Chondrocyte (in vitro differentiated cells): ENCODE measurements at regions not wholly inside any gene's neighbourhood (a gene's known extent, or its start where the extent isn't known, plus 50 kb on each side); places are given as distances from the start of the nearest gene placed in this dataset.
A peak's percentile ranks its signal among the peaks of the same experiment; 100 is the strongest.

Experiments used
- DNase-seq: peaks from one replicate; pipeline ENCODE4 v3.0.0; 2021; ENCODE audit warnings: mixed read lengths, low spot score
- H3K27ac Mint-ChIP-seq: one replicate; pipeline ENCODE4 v1.8.0; 2021; ENCODE audit warnings: mild to moderate bottlenecking, moderate library complexity, mixed read lengths; ENCODE audit not compliant: unreplicated experiment
- H3K27me3 Mint-ChIP-seq: 2 replicates; pipeline ENCODE4 v1.8.0; 2021; ENCODE audit warnings: low read depth, mixed read lengths
- H3K36me3 Mint-ChIP-seq: 2 replicates; pipeline ENCODE4 v1.8.0; 2021; ENCODE audit warnings: low read depth, mixed read lengths
- H3K4me1 Mint-ChIP-seq: 2 replicates; pipeline ENCODE4 v1.8.0; 2021; ENCODE audit warnings: low read depth, mild to moderate bottlenecking, mixed read lengths
- H3K4me3 Mint-ChIP-seq: one replicate; pipeline ENCODE4 v1.8.0; 2021; ENCODE audit warnings: mild to moderate bottlenecking, moderate library complexity, mixed read lengths; ENCODE audit not compliant: unreplicated experiment
- H3K9me3 Mint-ChIP-seq: 2 replicates; pipeline ENCODE4 v1.8.0; 2021; ENCODE audit warnings: low read depth, mixed read lengths
- CTCF ChIP-seq: fragments of 200-600 bp; sonication (generic); IDR thresholded peaks from 2 replicates; pipeline ENCODE4 v1.5.0; 2021; ENCODE audit warnings: antibody characterized with exemption, mild to moderate bottlenecking, moderate library complexity

DNA sequence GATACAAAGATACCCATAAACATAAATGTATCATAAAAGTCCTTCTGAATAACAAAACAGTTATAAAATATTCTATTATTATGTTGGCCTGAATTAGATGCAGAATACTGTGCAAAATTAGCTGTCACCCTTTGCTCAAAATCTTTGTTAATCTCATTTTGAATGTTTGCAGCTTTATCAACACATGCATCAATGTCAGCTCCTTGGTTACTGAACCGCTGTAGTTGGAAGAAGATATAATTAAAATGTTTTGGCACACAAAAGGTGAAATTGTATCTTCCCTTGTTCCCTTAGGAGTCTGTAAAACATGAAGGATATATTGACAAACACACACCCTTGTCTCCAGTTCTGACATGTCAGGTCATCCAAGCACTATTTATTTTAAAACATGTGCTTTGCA is 146.3 kb upstream of the POU5F2 start:
- no peak for DNase-seq
- no peaks in the 10 kb centered on the region for H3K27me3 Mint-ChIP-seq
- no peak for TF ChIP-seq CTCF
- H3K27ac Mint-ChIP-seq, result no peak overlapping the region
- no peaks in the 10 kb centered on the region for H3K9me3 Mint-ChIP-seq
- peaks cover 30% of the 10 kb centered on the region for H3K4me1 Mint-ChIP-seq
- no peak overlapping the region for H3K4me3 Mint-ChIP-seq
- no peaks in the 10 kb centered on the region for H3K36me3 Mint-ChIP-seq

DNA sequence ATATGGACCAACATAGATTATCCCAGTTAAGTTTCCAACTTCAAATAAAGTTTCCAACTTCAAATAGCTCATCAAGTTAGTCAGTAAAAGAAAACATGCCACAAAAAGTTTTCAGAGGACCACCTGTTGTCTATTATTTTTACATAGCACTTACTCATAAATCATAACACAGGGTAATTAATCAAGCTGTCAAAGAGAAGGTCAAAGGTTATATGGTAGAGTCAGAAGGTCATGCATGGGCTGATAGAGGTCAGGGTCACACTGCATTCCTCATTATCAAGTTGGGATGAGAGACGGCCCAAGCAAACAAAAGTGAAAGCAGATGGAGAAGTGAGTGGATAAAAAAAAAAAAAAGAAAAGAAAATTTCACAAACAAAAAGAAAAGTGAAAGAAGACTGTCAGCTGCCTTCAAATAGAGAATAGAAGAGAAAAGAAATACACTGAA is 145.5 kb upstream of the POU5F2 start:
- Mint-ChIP-seq H3K9me3 (no peaks in the 10 kb centered on the region), H3K27me3 (no peaks in the 10 kb centered on the region), H3K4me3 (peak overlapping the region; percentile 61), H3K4me1 (peaks cover 27% of the 10 kb centered on the region), H3K27ac (peak overlapping the region; percentile 18), H3K36me3 (no peaks in the 10 kb centered on the region)
- no peak for DNase-seq
- TF ChIP-seq CTCF, result no peak

DNA sequence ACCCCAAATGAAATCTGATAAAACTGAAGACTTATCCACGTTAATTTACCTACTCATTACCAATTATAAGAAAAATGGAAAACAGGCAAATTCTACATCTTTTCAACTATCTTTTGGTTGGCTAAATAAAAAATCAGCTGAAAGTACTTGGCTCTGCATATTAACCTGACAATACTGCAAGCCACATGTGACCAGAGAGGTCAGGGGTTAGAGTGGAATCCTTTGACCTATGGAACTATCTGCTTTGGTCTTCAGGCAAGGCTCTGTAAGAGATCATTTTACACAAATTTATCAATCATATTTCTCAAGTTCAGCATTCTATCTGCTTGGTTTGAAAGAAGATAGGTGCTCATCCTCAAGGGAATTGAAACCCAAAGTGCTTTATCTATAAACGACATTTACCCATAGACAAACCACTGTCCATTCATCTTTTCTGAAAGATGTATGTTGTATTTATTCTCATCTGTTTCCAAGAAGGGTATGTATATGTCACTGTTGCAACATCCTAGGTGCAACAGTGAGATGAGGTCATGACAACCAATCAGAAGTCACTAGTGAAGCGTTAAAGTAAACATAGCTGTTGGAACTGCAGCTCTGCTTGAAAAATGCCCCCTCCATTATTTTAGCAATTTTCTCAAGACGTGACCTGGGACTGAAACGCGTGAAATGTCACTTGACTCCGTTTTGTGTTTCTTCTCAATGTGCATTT is 144.9 kb upstream of the POU5F2 start:
- H3K27ac Mint-ChIP-seq, result peak overlapping the region; percentile 18
- H3K27me3 Mint-ChIP-seq, result no peaks in the 10 kb centered on the region
- peaks cover 27% of the 10 kb centered on the region for H3K4me1 Mint-ChIP-seq
- no peaks in the 10 kb centered on the region for H3K36me3 Mint-ChIP-seq
- peak overlapping the region; percentile 61 for H3K4me3 Mint-ChIP-seq
- TF ChIP-seq CTCF, result no peak
- H3K9me3 Mint-ChIP-seq, result no peaks in the 10 kb centered on the region
- DNase-seq, result no peak

- Mint-ChIP-seq H3K36me3 (no peaks in the 10 kb centered on the region), H3K4me1 (peaks cover 24% of the 10 kb centered on the region), H3K9me3 (no peaks in the 10 kb centered on the region), H3K27me3 (no peaks in the 10 kb centered on the region), H3K4me3 (no peak overlapping the region), H3K27ac (no peak overlapping the region)
- DNase-seq, result no peak
- TF ChIP-seq CTCF, result no peak
Measured at GRCh38 chr5:93884254-93884653, 142.9 kb upstream of the POU5F2 start.

DNA sequence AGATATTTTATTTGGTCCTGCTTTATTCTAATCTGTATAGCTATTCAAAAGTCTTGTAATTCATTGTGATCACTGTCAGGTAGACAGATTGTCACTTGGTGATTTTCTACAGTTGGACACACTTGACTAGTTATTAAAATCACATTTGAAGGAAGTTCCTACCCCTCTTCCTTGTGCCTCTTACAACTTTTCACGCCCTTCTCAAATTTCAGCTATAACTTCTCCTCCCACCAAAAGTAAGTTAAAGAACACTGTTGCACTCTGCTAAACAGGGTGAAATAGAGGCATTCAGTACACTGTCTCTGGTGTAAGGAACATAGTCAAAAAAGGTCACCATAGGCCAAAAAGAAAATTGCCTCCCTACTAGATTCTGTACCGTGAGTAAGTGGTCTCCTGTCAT is 142.1 kb upstream of the POU5F2 start:
- TF ChIP-seq CTCF, result no peak
- no peaks in the 10 kb centered on the region for H3K36me3 Mint-ChIP-seq
- H3K4me1 Mint-ChIP-seq, result peaks cover 24% of the 10 kb centered on the region
- H3K27me3 Mint-ChIP-seq, result no peaks in the 10 kb centered on the region
- H3K9me3 Mint-ChIP-seq, result no peaks in the 10 kb centered on the region
- no peak overlapping the region for H3K27ac Mint-ChIP-seq
- no peak for DNase-seq
- H3K4me3 Mint-ChIP-seq, result no peak overlapping the region
